ENCODE measurements at regions not wholly inside any gene's neighbourhood (a gene's known extent, or its start where the extent isn't known, plus 50 kb on each side); places are given as distances from the start of the nearest gene placed in this dataset.

DNA sequence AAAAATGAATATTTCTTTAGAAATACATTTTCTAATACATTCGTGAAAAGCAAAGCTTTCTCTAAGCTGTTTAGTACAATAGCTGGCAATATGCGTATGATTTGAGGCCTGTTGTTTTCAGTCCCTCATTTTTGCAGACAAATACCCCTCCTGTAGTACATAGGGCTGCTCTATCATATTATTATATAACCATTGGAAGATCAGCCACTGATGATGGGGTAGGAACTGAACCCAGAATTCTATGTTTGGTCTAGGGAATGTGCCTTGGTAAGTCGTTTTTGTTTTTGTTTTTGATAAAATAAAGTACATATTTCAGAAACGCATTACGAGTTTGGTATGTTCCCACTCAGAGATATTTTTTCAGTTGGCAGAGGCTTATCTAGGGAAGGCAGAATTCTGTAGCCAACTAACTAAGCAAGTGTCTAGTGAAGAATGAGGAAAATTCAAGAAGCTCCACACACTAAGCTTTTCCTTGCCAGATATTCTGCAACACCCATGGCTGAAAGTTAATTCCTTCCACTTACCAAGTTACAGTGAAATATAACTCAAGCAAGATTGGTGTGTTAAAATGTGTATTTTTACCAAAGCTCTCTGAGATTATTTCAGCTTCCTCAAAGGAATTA, 656.9 kb upstream of the MIR17HG start:
- Histone ChIP-seq H3K4me2 (no peak overlapping the region), H3K27ac (no peak overlapping the region), H3K9me2 (ENCODE audit: insufficient read depth) (no peaks in the 10 kb centered on the region), H3K9me3 (ENCODE audit: insufficient read depth, low read depth) (no peaks in the 10 kb centered on the region), H3F3A (ENCODE audit: insufficient read depth, low read depth) (no peaks in the 10 kb centered on the region), H3K27me3 (ENCODE audit: insufficient read depth, low read depth) (no peaks in the 10 kb centered on the region), H4K20me1 (ENCODE audit: insufficient read depth) (no peaks in the 10 kb centered on the region), H3K79me2 (ENCODE audit: low read depth) (no peaks in the 10 kb centered on the region), H2AFZ (no peak overlapping the region), H3K4me3 (no peak overlapping the region), H3K36me3 (ENCODE audit: low read depth) (no peaks in the 10 kb centered on the region), H3K4me1 (replicated peaks; ENCODE audit: insufficient read depth) (no peaks in the 10 kb centered on the region)
- POLR2A ChIA-PET (ENCODE audit: unreplicated experiment): no interaction called here
- no TSS peak for BruUV-seq (replicated peaks)
- DNase-seq: no peak
- CTCF ChIA-PET: no interaction called here
- TF ChIP-seq, protein P1, sequence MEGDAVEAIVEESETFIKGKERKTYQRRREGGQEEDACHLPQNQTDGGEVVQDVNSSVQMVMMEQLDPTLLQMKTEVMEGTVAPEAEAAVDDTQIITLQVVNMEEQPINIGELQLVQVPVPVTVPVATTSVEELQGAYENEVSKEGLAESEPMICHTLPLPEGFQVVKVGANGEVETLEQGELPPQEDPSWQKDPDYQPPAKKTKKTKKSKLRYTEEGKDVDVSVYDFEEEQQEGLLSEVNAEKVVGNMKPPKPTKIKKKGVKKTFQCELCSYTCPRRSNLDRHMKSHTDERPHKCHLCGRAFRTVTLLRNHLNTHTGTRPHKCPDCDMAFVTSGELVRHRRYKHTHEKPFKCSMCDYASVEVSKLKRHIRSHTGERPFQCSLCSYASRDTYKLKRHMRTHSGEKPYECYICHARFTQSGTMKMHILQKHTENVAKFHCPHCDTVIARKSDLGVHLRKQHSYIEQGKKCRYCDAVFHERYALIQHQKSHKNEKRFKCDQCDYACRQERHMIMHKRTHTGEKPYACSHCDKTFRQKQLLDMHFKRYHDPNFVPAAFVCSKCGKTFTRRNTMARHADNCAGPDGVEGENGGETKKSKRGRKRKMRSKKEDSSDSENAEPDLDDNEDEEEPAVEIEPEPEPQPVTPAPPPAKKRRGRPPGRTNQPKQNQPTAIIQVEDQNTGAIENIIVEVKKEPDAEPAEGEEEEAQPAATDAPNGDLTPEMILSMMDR (conservative IDR thresholded peaks at IDR 0.05): no peak
- TF ChIP-seq EZH2 (IDR thresholded peaks at IDR 0.05; ENCODE audit: low read depth): no peak
- intact Hi-C loops (cut with micrococcal nuclease; ENCODE audit: unreplicated experiment): no loop called here

DNA sequence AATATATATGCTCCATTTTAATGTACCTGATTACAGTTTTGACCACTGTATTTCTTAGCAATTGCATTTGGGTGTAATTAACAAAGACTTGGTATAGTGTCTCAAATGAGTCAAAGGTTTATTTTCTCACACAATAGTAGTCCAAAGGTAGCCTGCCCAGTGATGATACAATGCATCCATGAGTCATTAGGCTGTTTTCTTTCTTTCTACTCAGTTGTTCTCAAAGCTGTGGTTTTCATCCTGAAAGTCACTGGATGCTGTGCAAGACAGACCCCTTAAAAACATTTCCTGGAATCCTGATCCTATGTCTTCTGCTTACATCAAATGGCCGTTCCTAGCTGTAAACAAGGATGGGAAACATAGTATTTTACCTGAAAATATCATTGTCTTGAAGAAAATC, 651.2 kb upstream of the MIR17HG start:
- Histone ChIP-seq H3K9me3 (ENCODE audit: insufficient read depth, low read depth) (0 out of 2 replicates have a peak, but pooled peaks cover 3% of the 10 kb centered on the region), H4K20me1 (ENCODE audit: insufficient read depth) (no peaks in the 10 kb centered on the region), H2AFZ (no peak overlapping the region), H3K79me2 (ENCODE audit: low read depth) (no peaks in the 10 kb centered on the region), H3K27me3 (ENCODE audit: insufficient read depth, low read depth) (no peaks in the 10 kb centered on the region), H3K4me3 (no peak overlapping the region), H3K9me2 (ENCODE audit: insufficient read depth) (no peaks in the 10 kb centered on the region), H3F3A (ENCODE audit: insufficient read depth, low read depth) (no peaks in the 10 kb centered on the region), H3K4me2 (no peak overlapping the region), H3K27ac (peak overlapping the region; percentile 33; the same call in 1 of the 2 replicates), H3K36me3 (ENCODE audit: low read depth) (no peaks in the 10 kb centered on the region), H3K4me1 (replicated peaks; ENCODE audit: insufficient read depth) (no peaks in the 10 kb centered on the region)
- no TSS peak for BruUV-seq (replicated peaks)
- CTCF ChIA-PET: no interaction called here
- POLR2A ChIA-PET (ENCODE audit: unreplicated experiment): no interaction called here
- DNase-seq: no peak
- intact Hi-C loops (cut with micrococcal nuclease; ENCODE audit: unreplicated experiment): no loop called here
- TF ChIP-seq, protein P1 (conservative IDR thresholded peaks at IDR 0.05): no peak
- no peak for TF ChIP-seq EZH2 (IDR thresholded peaks at IDR 0.05; ENCODE audit: low read depth)

DNA sequence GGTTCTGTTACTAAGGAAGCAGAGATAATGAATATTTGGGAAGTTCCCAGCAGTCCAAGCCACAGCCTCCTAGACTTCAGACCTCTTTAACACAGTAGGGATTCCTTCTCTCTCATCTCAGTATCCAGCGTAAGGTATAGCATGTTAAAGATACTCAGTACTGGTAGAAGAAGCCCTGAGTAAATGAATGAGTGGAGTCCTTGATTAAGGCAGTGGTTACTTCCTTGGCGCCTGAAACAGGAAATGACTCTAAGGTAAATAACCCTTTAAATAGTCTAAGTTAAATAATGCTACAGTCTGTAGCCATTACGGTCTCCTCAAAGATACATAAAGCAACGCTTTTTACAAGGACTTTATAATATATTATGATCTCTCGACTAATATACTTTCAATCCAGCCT, 650.8 kb upstream of the MIR17HG start:
- H3F3A ChIP-seq (ENCODE audit: insufficient read depth, low read depth): no peaks in the 10 kb centered on the region
- ChIA-PET CTCF (no interaction called here), POLR2A (ENCODE audit: unreplicated experiment) (no interaction called here)
- no peaks in the 10 kb centered on the region for H3K27me3 ChIP-seq (ENCODE audit: insufficient read depth, low read depth)
- peak overlapping the region; percentile 33; the same call in 1 of the 2 replicates for H3K27ac ChIP-seq
- no peak overlapping the region for H3K4me3 ChIP-seq
- no peaks in the 10 kb centered on the region for H3K9me2 ChIP-seq (ENCODE audit: insufficient read depth)
- no peaks in the 10 kb centered on the region for H3K79me2 ChIP-seq (ENCODE audit: low read depth)
- TF ChIP-seq, protein P1 (conservative IDR thresholded peaks at IDR 0.05): no peak
- TF ChIP-seq EZH2 (IDR thresholded peaks at IDR 0.05; ENCODE audit: low read depth): no peak
- H3K36me3 ChIP-seq (ENCODE audit: low read depth): no peaks in the 10 kb centered on the region
- H3K4me2 ChIP-seq: no peak overlapping the region
- peak overlapping the region; percentile 56 for H2AFZ ChIP-seq
- H3K4me1 ChIP-seq (replicated peaks; ENCODE audit: insufficient read depth): no peaks in the 10 kb centered on the region
- intact Hi-C loops (cut with micrococcal nuclease; ENCODE audit: unreplicated experiment): no loop called here
- DNase-seq: no peak
- 0 out of 2 replicates have a peak, but pooled peaks cover 3% of the 10 kb centered on the region for H3K9me3 ChIP-seq (ENCODE audit: insufficient read depth, low read depth)
- BruUV-seq (replicated peaks): no TSS peak
- H4K20me1 ChIP-seq (ENCODE audit: insufficient read depth): no peaks in the 10 kb centered on the region
